ENCODE measurements at regions not wholly inside any gene's neighbourhood (a gene's known extent, or its start where the extent isn't known, plus 50 kb on each side); places are given as distances from the start of the nearest gene placed in this dataset.
A peak's percentile ranks its signal among the peaks of the same experiment; 100 is the strongest.

DNA sequence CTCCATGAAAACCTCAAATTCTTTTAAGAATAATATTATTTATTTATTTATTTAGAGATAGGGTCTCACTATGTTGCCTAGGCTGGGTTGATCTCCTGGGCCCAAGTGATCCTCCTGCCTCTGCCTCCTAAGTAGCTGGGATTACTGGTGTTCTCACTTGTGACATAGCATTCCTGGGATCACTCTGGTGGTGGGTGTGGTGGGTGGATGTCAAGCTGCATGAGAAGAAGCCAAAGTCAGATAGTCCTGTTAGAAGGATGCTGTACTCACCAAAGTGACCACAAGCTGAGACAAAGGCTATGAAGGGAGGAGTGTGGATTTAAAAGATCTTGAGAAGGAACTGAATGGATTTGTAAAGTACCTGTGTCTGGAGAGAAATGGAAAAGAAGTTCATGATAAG is 87.9 kb upstream of the SPON1 start:
- DNase-seq, result no peak

DNA sequence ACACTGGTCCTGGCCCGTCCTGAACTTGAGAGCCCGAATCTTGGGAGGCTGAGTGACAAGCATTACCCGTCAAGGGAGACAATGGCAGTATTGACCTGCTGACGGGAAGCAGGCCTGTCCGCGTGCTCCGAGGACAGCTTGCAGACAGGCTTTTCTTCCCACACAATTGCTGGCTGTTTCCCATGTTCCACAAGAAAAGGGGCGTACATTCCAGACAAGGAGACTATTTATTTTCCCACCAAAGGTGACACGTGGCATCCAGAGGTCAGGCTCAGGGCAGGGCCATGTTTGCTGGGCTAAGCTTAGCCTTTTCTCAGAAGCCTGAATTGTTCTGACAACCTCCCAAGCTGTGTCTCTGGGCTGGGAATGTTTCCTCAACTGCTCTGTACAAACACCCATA is 86.9 kb upstream of the SPON1 start:
- no peak for DNase-seq

DNA sequence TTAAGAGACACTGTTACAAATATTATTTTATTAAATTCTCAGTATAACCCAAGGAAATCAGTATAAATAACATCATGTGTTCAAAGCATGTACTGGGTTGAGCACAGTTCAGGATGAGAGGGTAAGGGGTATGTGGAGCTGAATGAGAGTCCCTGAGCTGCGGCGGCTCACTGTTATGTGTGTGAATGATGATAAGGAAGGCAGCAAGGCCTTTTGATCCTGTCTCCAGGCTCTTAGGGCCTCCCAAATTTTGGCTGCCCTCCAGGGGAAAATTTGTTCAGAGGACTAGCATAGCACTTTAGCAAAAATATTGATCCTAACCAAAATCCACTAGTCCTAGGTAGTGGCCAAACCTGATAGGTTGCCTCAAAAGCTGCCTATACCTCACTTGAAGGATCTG is 86.1 kb upstream of the SPON1 start:
- DNase-seq, result no peak

DNA sequence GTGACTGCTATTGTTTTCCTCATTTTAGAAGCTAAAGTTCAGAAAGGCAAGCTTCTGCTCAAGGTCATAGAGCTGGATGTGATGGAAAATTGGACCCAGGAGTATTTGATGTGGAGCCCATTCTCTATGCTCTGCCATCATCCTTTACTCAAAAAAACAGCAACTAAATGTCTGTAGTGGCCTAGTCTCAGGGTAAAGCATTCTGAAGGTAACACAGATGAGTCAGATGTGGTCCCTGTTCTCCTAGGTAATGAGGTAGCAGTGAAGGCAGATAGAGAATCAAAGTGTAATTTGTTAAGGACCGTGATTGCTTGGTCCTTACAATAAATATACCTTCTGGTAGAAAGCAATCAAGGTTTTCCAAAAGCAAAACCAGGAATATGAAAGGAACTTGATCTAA is 84.4 kb upstream of the SPON1 start:
- DNase-seq, result no peak

DNA sequence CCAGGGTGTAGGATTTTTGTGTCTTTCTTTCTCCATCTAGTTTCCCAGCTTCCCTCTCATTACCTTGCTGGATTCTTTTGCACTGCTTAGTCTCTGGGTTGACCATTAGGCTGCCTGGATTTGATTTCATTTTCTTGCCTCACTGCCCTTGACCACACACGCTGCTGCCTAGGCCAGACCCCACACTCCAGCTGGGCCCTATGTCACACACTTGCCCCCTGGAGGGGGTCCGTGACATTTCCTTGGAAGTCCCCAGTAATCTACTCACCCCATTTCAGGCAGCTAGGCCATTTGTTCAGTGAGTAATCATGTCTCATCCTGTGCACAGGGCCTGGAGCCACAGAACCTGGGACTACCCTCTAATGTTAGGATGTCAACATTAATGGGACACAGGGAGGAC is 81.9 kb upstream of the SPON1 start:
- DNase-seq, result no peak

DNA sequence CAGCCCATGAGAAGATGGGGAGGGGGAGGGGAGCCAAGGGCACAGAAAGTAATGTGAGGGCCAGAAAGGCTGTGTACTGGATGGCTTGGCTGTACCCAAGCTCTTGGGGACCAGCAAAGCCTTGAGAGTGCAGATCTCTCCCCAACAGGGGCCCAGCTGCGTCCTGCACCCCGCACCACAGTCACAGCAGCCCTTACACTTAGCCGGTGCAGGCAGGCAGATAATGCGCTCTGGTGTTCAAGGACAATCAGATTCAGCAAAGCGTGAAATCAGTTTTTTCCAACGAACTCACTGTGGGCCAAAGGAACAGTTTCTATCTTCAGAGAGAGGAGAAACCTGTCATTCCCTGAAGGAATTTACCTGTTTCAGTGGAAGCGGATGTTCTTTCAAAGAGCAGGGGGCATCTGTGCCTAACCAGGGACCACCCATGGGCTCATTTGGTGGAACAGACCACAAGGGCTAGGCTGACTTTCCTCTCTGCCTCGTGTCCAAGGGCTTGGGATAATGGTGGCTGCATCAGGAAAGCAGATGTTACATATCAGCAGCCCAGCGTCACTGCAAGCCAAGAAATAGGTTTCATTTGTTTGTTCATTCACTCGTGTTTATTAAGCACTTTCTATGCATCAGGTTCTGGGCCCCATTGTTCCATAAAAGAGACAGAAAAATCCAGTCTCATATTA is 81.2 kb upstream of the SPON1 start:
- DNase-seq, result no peak

DNA sequence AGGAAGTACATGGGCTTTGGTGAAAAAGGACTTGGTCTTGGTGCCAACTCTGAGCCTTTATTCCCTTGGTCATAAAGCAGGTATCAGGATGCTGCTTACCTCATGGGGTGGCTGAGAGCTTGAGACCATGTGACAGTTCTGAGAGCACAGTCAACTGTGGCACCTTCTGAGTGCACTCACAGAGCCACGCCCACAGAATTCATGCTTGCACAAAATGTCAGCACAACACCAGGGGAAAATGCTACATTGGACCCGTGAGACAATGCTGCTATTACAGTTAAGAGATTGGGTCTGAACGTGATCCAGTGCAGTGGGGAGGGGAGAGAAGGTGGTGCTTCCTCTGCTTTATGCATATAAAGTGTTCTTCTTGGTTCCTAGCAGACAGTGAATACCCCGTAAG is 79.5 kb upstream of the SPON1 start:
- no peak for DNase-seq

DNA sequence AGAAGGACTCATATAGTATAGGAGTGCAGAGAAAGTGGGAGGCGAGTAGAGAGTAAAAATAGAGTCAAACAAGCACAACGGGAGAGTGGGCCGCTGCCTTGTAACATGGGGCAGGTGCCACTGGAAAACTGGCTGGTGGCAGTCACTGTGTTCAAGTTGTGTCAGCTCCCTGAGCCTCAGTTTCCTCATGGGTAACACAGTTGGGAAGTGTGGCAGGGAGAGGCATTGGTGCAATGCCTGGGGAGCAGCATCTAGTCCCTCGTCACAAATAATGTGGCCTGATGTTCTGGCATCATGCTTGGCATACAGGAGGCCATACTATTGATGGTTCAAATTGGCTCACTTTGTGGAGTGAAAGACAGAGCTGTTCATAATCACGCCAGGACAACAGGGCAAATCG is 78.9 kb upstream of the SPON1 start:
- DNase-seq, result no peak

DNA sequence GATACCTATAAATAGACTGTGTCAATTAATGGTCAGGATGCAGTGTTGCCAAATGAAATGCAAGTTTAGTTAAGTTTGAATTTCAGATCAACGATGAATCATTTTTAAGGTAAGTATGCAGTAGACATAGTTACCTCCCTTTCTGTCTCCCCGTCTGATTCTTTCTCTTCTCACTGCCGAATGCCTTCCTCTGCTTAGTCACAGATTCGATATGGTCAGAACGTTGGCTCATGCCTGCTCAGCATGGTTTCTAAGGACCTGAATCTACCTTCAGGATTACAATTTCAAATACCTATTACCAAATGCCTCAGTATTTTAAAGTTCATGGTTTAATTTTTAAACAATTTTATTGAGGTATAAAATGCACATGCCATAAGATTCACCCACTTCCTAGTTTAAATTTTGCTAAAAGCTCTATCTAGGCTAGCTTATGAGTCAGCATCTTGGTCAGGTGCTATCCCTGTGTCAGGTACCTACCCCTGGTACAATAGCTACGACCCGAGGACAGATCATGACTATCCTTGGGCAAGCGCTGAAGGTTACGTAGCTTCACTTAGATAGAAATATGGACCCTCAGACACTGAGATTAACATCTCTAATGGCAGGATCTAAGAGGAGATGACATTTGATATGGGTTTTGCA is 78.2 kb upstream of the SPON1 start:
- no peak for DNase-seq

DNA sequence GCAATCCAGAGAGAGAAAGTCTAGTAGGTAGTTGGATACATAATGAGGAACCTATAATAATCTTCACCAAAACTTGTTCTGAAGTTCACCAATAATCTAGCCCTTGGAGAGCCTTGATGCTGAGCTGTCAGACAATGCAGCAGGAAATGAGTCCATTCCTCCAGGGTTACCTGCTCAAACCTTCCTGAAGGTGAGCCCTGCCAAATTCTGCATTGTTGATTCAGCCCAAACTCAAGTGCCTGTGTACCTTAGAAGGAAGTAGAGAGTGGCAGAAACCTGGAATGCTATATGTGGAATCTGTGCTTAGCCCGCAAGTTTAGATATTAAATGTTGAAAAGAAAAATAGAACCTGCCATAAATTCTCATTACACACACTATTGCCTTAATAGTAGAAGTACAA is 77.4 kb upstream of the SPON1 start:
- DNase-seq, result no peak

DNA sequence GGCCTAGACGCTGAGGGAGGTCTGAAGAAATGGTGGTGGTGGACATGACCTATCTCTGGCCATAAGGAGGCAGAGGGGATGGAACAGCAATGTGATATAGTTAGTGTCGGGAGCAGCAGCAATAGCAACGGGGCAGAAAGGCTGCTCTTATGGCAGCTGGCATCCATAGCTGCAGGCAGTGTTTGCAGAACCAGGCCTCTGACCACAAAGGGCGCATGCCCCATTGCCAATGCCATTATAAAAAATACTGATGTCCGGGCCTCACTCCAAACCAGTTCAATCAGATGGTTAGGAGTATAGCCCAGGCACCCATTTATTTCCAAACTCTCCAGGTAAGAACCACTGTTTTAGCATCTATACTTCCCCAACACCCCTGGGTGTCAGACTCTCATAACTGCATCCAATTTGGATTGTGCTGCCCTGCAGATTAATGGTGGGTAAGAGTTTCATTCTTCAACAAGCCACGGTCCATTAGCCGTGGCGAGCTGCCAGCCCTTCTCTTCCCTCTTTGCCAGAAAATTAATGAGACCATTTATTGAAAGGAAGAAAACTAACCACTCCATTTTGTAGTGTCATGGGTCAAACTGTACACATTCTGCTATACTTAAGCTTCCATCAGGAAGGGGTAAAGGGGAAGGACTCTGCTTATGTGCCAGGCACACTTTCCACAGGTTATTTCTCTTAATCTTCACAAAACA is 72.8 kb upstream of the SPON1 start:
- DNase-seq, result peak; percentile 55

DNA sequence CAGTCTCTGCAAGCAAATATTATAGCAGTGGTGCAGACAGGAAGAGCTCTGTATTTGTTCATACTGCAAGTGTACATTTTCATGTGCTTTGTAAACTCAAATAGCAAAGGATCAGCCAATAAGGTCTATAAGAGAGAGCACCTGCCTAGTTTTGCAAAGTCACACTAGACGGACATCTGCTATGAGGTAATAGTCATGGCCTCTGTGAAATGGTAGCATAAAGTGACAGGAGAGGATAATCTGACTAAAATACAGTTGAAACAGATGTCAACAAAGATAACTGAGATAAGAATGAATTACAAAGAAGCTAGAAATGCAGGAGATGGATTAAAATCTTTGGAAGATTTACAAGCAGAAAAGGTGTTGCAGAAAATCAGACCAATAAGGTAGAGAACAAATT is 70.6 kb upstream of the SPON1 start:
- no peak for DNase-seq

DNA sequence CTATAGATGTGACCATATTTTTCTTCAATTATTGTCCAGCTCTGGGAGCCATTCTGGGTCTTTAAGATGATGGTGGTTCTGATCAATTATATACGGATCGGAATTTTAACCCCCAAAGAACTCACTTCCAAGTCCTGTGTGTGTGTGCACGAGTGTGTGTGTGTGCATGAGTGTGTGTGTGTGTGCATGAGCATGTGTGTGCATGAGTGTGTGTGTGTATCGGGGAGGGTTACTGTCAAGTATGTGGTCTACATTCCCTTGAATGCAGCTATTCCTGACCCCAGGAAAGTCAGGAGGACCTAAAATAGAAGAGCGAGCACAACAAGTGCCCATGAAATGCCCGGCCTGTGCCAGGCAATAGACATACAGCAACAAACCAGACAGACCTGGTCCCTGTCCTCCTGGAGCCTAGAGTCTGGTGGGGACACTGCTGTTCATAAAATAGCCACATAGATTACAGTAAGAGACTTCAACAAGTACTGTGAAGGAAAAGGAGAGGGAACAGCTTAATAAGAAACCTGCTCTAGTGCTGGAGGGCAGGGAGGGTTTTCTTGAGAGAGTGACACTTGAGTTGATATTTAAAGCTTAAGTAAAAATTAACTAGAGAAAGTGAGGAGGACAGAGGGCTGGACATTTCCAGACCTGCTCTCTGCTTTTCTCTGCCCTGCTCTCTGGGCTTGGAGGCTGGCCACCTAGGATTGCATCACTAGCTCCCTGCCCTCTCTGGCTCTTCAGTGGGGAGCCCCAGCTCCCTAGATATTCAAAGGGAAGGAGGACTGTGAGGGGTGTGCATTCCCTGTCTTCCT is 66.1 kb upstream of the SPON1 start:
- DNase-seq, result no peak

DNA sequence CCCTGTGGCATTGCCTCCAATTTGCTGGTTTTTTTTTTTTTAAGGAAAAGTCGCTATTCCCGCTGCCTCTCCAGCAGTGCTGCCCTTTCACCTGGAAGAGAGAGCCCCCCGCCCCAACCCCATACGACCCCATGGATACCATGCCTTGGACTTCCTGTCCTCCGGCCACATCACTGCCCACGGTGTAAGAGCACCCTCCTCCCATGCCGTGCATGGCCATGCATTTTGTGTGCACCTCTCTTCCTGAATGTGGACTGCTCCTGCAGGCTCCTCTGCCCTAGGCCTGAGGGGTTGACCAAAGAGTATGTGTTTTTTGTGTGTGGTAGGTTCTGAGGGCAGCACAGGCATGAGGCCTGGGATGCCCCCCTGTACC is 65.6 kb upstream of the SPON1 start:
- no peak for DNase-seq

DNA sequence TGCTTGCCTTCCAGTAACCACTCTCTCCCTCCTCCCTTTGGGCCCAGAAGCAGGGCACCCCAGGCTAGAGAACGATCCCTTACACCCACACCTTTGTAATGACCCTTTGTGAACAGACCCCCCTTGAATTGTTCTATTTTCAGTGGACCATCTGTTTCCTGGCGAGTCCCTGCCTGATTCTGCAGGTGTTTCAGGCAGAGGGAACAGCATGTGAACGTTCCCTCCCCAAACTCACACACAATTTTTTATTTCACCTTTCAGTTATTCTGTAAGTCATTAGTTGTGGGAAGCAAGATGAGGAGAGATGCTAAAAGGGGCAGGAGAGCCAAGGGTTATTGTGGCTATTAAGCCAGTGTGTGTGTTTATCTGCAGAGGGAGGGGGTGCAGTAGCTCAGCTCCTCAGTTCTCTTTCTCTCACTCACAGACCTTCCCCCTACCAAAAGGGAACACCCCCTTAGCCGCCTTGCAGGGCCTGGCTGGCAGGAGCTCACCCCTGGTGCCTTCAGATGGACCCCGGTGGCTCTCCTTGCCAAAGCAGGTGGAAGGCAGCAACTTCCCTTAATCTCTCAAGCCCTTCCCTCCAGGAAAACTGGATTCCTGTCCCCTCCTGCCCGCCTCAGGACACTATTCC is 64.8 kb upstream of the SPON1 start:
- no peak for DNase-seq

DNA sequence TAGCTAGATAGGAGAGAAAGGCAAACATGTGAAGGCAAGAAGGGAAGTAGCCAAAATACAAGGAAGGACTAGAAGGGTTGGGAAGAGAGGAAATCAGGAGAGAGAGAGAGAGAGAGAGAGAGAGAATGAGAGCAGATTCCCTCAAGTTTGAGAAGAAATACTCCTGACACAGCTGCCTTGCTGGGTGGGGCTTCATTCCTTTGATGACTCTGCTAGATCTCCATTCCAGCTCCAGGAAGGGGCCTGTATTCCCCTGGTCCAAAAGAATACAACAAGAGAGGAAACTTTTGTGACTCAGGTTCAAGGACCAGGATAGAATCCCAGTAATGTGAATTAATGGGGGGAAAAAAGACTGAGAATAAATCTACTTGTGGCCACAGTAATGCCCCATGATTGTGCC is 62.9 kb upstream of the SPON1 start:
- no peak for DNase-seq

DNA sequence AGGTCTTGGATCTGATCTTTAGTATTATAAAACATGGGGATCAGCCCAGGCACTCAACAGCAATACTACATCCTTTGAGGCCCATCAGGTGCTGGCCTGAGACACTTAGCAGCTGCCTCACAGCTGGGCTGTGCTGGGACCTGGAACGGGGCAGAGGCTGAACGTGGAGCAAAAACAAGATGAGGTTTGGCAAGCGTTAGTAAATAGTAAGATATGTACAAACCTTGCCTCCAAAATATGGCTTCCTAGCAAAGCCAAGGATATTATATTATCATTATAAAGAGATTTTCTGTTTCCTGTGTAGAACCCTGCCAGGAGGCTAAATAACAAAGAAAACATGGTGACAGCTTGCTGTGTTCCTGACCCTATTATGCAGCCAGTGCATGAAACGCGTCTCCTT is 60.0 kb upstream of the SPON1 start:
- no peak for DNase-seq

DNA sequence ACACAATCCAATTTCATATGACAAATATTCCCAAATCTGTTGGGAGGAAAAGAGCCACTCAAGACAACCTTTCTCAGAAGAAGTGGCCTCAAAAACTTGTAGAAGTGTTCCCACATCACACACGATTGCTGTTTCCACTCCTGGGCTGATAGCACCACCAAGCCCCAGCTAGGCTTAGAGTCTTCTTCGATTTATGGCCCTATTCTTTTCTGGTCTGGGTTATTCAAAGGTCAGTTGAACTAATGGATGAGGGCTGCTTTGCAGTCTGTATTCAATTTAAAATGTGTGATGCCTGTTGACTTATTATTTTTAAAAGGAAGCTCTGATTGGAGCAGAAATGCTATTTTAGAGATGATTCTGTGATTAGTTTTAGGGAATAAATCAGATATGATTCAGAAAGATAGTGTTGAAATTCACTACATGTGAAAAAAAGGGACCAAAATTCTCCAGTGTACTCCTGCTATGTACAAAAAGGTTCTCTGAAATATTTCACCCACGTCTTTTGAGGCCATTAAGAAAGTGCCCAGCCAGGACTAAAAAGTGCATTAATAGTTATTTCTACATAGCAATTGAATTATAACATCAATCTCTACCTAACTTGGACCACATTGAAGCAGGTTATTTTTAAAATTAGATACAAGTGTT is 57.3 kb upstream of the SPON1 start:
- no peak for DNase-seq

DNA sequence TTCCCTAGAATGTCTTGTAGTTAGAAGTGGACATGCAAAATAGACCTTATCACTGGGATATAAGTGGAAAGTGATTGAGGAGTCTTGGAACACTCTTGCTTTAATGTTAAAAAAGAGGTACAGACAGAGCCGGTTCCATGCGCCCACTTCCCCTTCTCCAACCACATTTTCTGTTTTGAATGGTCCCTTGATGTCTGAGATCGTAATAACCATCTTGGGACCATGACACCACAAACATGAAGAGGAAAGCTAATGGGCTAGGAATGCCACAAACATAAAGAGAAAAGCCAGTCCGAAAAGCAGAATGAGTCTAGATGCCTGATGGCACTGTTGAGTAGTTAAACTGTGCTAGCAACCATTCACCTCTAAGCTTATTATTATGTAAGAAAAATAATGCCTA is 54.8 kb upstream of the SPON1 start:
- DNase-seq, result no peak

DNA sequence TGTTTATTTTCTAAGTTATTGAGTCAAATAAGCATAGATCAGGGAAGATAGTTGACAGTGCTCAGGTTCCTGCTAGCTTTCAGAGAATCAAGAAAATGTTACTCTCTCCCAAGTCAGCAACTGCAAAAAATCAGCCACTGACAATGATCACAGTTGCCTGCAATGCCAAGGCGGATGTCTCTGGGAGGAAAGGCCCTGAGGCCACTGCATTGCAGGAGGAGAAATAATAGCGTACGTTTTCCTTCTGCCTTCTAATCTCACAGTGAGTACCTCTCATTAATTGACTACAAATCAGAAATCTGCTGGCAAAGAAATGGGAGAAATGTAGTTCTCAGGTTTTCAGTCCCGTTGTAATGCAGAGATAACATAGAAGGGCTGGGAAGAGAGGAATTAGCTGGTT is 54.0 kb upstream of the SPON1 start:
- no peak for DNase-seq

Data from NCI-H1417 treated with DMSO at 0.1 percent for 48 hours (cell line).